ENCODE measurements at regions not wholly inside any gene's neighbourhood (a gene's known extent, or its start where the extent isn't known, plus 50 kb on each side); places are given as distances from the start of the nearest gene placed in this dataset.
A peak's percentile ranks its signal among the peaks of the same experiment; 100 is the strongest.

- H3K27ac ChIP-seq = no peak overlapping the region
- H3K4me1 ChIP-seq = peaks cover 0 to 1% (median 0%) of the 10 kb centered on the region in 4 donors
- no peak overlapping the region for H3K4me3 ChIP-seq
- no peaks in the 10 kb centered on the region for H3K9me3 ChIP-seq
- H3K36me3 ChIP-seq = no peaks in the 10 kb centered on the region
- no peak for DNase-seq
- 80 to 87% methylated on average over 1 to 9 of the region's 9 CpGs for WGBS, 2 donors (ENCODE audit: low coverage in 1 of 2)
- no peak for TF ChIP-seq EP300 (IDR thresholded peaks at IDR 0.05; ENCODE audit: low read depth)
- TF ChIP-seq CTCF (IDR thresholded peaks at IDR 0.05) = no peak
- no peak for TF ChIP-seq POLR2AphosphoS5 (IDR thresholded peaks at IDR 0.05)
- no peak for TF ChIP-seq POLR2A (IDR thresholded peaks at IDR 0.05)
- H3K27me3 ChIP-seq = no peaks in the 10 kb centered on the region
- intact Hi-C loops (cut with DNase I; ENCODE audit: low total_unique reads) (no loop called here), in situ Hi-C loops (cut with MboI; ENCODE audit: low pct_ligation_motif_present in 1 of 4, low pct_unique_long_range_greater_than_20kb in 1 of 4, low sequenced_read_pairs in 3 of 4) (no loop called here)
Measured at GRCh38 chr4:11223311-11223710, 205.4 kb downstream of the HS3ST1 start.

GRCh38 chr4:11218692-11219091 is 210.0 kb downstream of the HS3ST1 start:
- no peaks in the 10 kb centered on the region for H3K36me3 ChIP-seq
- no peak overlapping the region for H3K27ac ChIP-seq
- H3K4me3 ChIP-seq = no peak overlapping the region
- DNase-seq = no peak
- intact Hi-C loops (cut with DNase I; ENCODE audit: low total_unique reads) (no loop called here), in situ Hi-C loops (cut with MboI; ENCODE audit: low pct_ligation_motif_present in 1 of 4, low pct_unique_long_range_greater_than_20kb in 1 of 4, low sequenced_read_pairs in 3 of 4) (no loop called here)
- 76 to 86% methylated on average over 5 of the region's 5 CpGs for WGBS, 2 donors (ENCODE audit: low coverage in 1 of 2)
- peaks cover 0 to 3% (median 1%) of the 10 kb centered on the region in 4 donors for H3K4me1 ChIP-seq
- no peaks in the 10 kb centered on the region for H3K9me3 ChIP-seq
- TF ChIP-seq POLR2AphosphoS5 (IDR thresholded peaks at IDR 0.05) (no peak), EP300 (IDR thresholded peaks at IDR 0.05; ENCODE audit: low read depth) (no peak), POLR2A (IDR thresholded peaks at IDR 0.05) (no peak), CTCF (IDR thresholded peaks at IDR 0.05) (no peak)
- H3K27me3 ChIP-seq = no peaks in the 10 kb centered on the region

GRCh38 chr4:11216520-11216919 is 212.2 kb downstream of the HS3ST1 start:
- Histone ChIP-seq H3K27ac (no peak overlapping the region), H3K9me3 (no peaks in the 10 kb centered on the region), H3K27me3 (no peaks in the 10 kb centered on the region), H3K4me1 (peaks cover 0 to 3% (median 1%) of the 10 kb centered on the region in 4 donors), H3K36me3 (no peaks in the 10 kb centered on the region), H3K4me3 (no peak overlapping the region)
- in situ Hi-C loops (cut with MboI; ENCODE audit: low pct_ligation_motif_present in 1 of 4, low pct_unique_long_range_greater_than_20kb in 1 of 4, low sequenced_read_pairs in 3 of 4) = no loop called here
- TF ChIP-seq POLR2A (IDR thresholded peaks at IDR 0.05) (no peak), CTCF (IDR thresholded peaks at IDR 0.05) (no peak), POLR2AphosphoS5 (IDR thresholded peaks at IDR 0.05) (no peak), EP300 (IDR thresholded peaks at IDR 0.05; ENCODE audit: low read depth) (no peak)
- no peak for DNase-seq
- intact Hi-C loops (cut with DNase I; ENCODE audit: low total_unique reads) = no loop called here

- H3K9me3 ChIP-seq = no peaks in the 10 kb centered on the region
- TF ChIP-seq POLR2A (IDR thresholded peaks at IDR 0.05) = no peak
- TF ChIP-seq POLR2AphosphoS5 (IDR thresholded peaks at IDR 0.05) = peak in 1 of 3 donors; percentile 19
- TF ChIP-seq CTCF (IDR thresholded peaks at IDR 0.05) = no peak
- TF ChIP-seq EP300 (IDR thresholded peaks at IDR 0.05; ENCODE audit: low read depth) = no peak
- WGBS, 2 donors (ENCODE audit: low coverage in 1 of 2) = 50 to 54% methylated on average over 3 of the region's 3 CpGs
- no peak overlapping the region for H3K27ac ChIP-seq
- intact Hi-C loops (cut with DNase I; ENCODE audit: low total_unique reads) (no loop called here), in situ Hi-C loops (cut with MboI; ENCODE audit: low pct_ligation_motif_present in 1 of 4, low pct_unique_long_range_greater_than_20kb in 1 of 4, low sequenced_read_pairs in 3 of 4) (no loop called here)
- peak; percentile 22 for DNase-seq
- H3K36me3 ChIP-seq = no peaks in the 10 kb centered on the region
- H3K4me3 ChIP-seq = no peak overlapping the region
- H3K27me3 ChIP-seq = no peaks in the 10 kb centered on the region
- H3K4me1 ChIP-seq = peaks cover 0 to 3% (median 1%) of the 10 kb centered on the region in 4 donors
Measured at GRCh38 chr4:11214281-11214680, 214.4 kb downstream of the HS3ST1 start.
